DOHH2 (cell line): ENCODE measurements at regions not wholly inside any gene's neighbourhood (a gene's known extent, or its start where the extent isn't known, plus 50 kb on each side); places are given as distances from the start of the nearest gene placed in this dataset.
"Not testable (repeated sequence)": the region's sequence is repeated elsewhere in the genome, so short reads cannot be mapped to it uniquely, and the experiment has no call there.

Experiments used
- CTCF ChIP-seq: fragments of 200-600 bp; sonication (generic); IDR thresholded peaks from one replicate; pipeline ENCODE4 v1.5.1; 2014; ENCODE audit warnings: antibody characterized with exemption, mild to moderate bottlenecking, low read depth, low read length; ENCODE audit not compliant: poor library complexity, severe bottlenecking
- EZH2phosphoT487 ChIP-seq: fragments of 200-600 bp; sonication (generic); IDR thresholded peaks from 2 replicates; pipeline ENCODE4 v1.6.1; 2017; ENCODE audit warnings: borderline replicate concordance, mild to moderate bottlenecking, antibody characterized with exemption, low read length, moderate library complexity, mixed read lengths

- not testable (repeated sequence) for TF ChIP-seq CTCF, EZH2phosphoT487
These were observed 775.1 kb downstream of the SPATA31A1 start for GRCh38 chr9:40130598-40130997.
